Pancreas (tissue), 10 donors: ENCODE measurements at regions not wholly inside any gene's neighbourhood (a gene's known extent, or its start where the extent isn't known, plus 50 kb on each side); places are given as distances from the start of the nearest gene placed in this dataset.

Source experiments
- ATAC-seq, 4 donors: fragments of 200-7000 bp; cut with Tn5 transposase; one replicate each; pipeline versions ENCODE4 v1.8.0 to v1.9.1; 2020; ENCODE audit warnings: mild to moderate bottlenecking in 4 of 4, moderate library complexity in 4 of 4
- DNase-seq, 6 donors: peaks; one replicate each; pipeline ENCODE4 v3.0.0-alpha.2; 2020
- FAIRE-seq: peaks from 2 replicates; lab custom pipeline; 2012; peaks lifted over from hg19 to GRCh38; lab: Jason Lieb, UNC
- H3K27ac ChIP-seq, 4 donors: fragments of 200-600 bp; sonication (generic); 1 replicate in 3 of 4; 2 replicates in 1 of 4; pipeline versions ENCODE4 v1.5.0 to v1.8.0; 2020
- H3K27me3 ChIP-seq, 4 donors: fragments of 200-600 bp; one replicate each; pipeline ENCODE4 v1.8.0; 2021
- H3K36me3 ChIP-seq, 3 donors: fragments of 200-600 bp; sonication (generic) in 1 of 3; one replicate each; pipeline versions ENCODE4 v1.5.0 to v1.8.0; 2020 to 2021
- H3K4me1 ChIP-seq, 3 donors: fragments of 200-600 bp; one replicate each; pipeline ENCODE4 v1.8.0; 2021
- H3K4me3 ChIP-seq, 4 donors: fragments of 200-600 bp; sonication (generic) in 2 of 4; one replicate each; pipeline versions ENCODE4 v1.5.0 to v1.8.0; 2020 to 2021
- H3K9me3 ChIP-seq, 4 donors: fragments of 200-600 bp; one replicate each; pipeline ENCODE4 v1.8.0; 2021
- CTCF ChIP-seq, 4 donors: fragments of 200-600 bp; sonication (generic) in 3 of 4; IDR thresholded peaks; one replicate each; pipeline versions ENCODE4 v1.5.0 to v1.8.0; 2021; ENCODE audit warnings: antibody characterized with exemption in 4 of 4
- WGBS, 2 donors: extraction: QIAGEN DNeasy Blood & Tissue Kit; methylation state at CpG; one replicate each; pipeline ENCODE4 v1.1.7; 2013; 5-methylcytosine and 5-hydroxymethylcytosine counted together
- intact Hi-C, 3 donors: fragments of 100-400 bp; cut with DNase I; formaldehyde crosslinking; loops; one replicate each; pipeline versions ENCODE4 v1.11.1 to v1.14.2; 2022
- donor health status: healthy with polysubstance abuse.
- donor health status: DM: no; HTN: no; CAD: no; lungs with moderate emphysema.
- donor health status: DM: no; HTN: no; CAD: no.
- donor health status: control.
- donor health status: control.
- donor health status: Bipolar disorder and iron deficiency.
- donor health status: DM: yes; HTN: yes; CAD: no.
- donor health status: DM: no; HTN: no; CAD: no.
- donor health status: DM: no; HTN: no; CAD: no.
- donor health status: DM: yes; HTN: yes; CAD: no.

DNA sequence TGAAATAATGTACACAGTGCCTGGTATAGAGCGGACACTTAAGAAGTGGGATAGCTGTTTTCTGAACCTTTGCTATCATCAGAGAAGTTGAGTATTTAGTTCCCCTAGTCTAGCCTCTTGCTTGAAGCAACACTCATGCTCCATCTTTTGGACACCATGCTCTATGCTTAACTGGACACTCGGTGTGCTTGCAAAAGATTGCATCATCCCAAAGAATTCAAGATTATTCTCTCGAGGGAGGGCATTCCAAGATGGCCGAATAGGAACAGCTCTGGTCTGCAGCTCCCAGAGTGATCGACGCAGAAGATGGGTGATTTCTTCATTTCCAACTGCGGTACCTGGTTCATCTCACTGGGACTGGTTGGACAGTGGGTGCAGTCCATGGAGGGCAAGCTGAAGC is 143.9 kb upstream of the FSHR start:
- Histone ChIP-seq H3K27me3 (no peaks in the 10 kb centered on the region), H3K4me1 (no peaks in the 10 kb centered on the region), H3K4me3 (no peak overlapping the region), H3K27ac (no peak overlapping the region), H3K36me3 (no peaks in the 10 kb centered on the region), H3K9me3 (no peaks in the 10 kb centered on the region)
- no peak for ATAC-seq
- no peak for DNase-seq
- WGBS, 2 donors = 72 to 79% methylated on average over 7 of the region's 7 CpGs
- FAIRE-seq = no peak
- no peak for TF ChIP-seq CTCF (IDR thresholded peaks at IDR 0.05)
- intact Hi-C loops = no loop called here

- 52 to 53% methylated on average over 6 of the region's 6 CpGs for WGBS, 2 donors
- ATAC-seq (no peak), DNase-seq (no peak), FAIRE-seq (no peak)
- TF ChIP-seq CTCF (IDR thresholded peaks at IDR 0.05) = no peak
- Histone ChIP-seq H3K9me3 (no peaks in the 10 kb centered on the region), H3K36me3 (no peaks in the 10 kb centered on the region), H3K4me3 (no peak overlapping the region), H3K27me3 (no peaks in the 10 kb centered on the region), H3K4me1 (no peaks in the 10 kb centered on the region), H3K27ac (no peak overlapping the region)
- intact Hi-C loops = no loop called here
These were observed 142.0 kb upstream of the FSHR start for GRCh38 chr2:49296107-49296867.

GRCh38 chr2:49294225-49294624 is 139.9 kb upstream of the FSHR start:
- FAIRE-seq (no peak), ATAC-seq (no peak)
- intact Hi-C loops = no loop called here

DNA sequence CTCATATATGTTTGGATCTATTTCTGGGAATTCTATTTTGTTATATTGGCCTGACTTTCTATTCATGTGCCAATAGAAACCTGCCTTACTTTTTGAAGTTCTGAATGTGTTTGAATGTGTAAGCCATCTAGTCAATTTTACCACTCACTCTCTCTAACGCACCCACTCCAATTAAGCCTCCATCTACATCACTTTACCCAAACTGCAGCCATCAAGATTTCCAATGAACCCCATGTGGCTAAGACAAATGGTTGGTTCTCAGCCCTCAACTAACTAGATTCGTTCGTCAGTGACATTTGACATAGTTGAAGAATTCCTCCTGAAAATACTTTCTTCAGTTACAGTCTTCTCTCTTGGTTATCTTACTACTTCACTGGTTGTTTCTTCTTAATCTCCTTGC is 137.3 kb upstream of the FSHR start:
- H3K4me3 ChIP-seq = no peak overlapping the region
- no peak for DNase-seq
- 50 to 55% methylated on average over 3 of the region's 3 CpGs for WGBS, 2 donors
- FAIRE-seq = no peak
- no peak for ATAC-seq
- H3K27me3 ChIP-seq = no peaks in the 10 kb centered on the region
- H3K9me3 ChIP-seq = no peaks in the 10 kb centered on the region
- H3K27ac ChIP-seq = no peak overlapping the region
- H3K36me3 ChIP-seq = no peaks in the 10 kb centered on the region
- H3K4me1 ChIP-seq = no peaks in the 10 kb centered on the region
- no peak for TF ChIP-seq CTCF (IDR thresholded peaks at IDR 0.05)
- intact Hi-C loops = no loop called here

More at GRCh38 chr2:49294225-49294624, 139.9 kb upstream of the FSHR start:
- no peaks in the 10 kb centered on the region for H3K9me3 ChIP-seq
- H3K4me1 ChIP-seq = no peaks in the 10 kb centered on the region
- no peak overlapping the region for H3K27ac ChIP-seq
- no peak overlapping the region for H3K4me3 ChIP-seq
- no peaks in the 10 kb centered on the region for H3K27me3 ChIP-seq
- no peaks in the 10 kb centered on the region for H3K36me3 ChIP-seq
- DNase-seq = no peak
- TF ChIP-seq CTCF (IDR thresholded peaks at IDR 0.05) = no peak

GRCh38 chr2:49289711-49290110 is 135.4 kb upstream of the FSHR start:
- no peaks in the 10 kb centered on the region for H3K9me3 ChIP-seq
- H3K27me3 ChIP-seq = no peaks in the 10 kb centered on the region
- FAIRE-seq = no peak
- ATAC-seq = no peak
- no peak for DNase-seq
- H3K27ac ChIP-seq = no peak overlapping the region
- H3K4me3 ChIP-seq = no peak overlapping the region
- 64 to 82% methylated on average over 2 of the region's 2 CpGs for WGBS, 2 donors
- H3K4me1 ChIP-seq = no peaks in the 10 kb centered on the region
- TF ChIP-seq CTCF (IDR thresholded peaks at IDR 0.05) = no peak
- intact Hi-C loops = no loop called here
- H3K36me3 ChIP-seq = no peaks in the 10 kb centered on the region
